Right lobe of liver (tissue), 4 donors: ENCODE measurements at regions not wholly inside any gene's neighbourhood (a gene's known extent, or its start where the extent isn't known, plus 50 kb on each side); places are given as distances from the start of the nearest gene placed in this dataset.

Experiments
- POLR2A ChIP-seq: fragments of 450-650 bp; IDR thresholded peaks from one replicate; pipeline ENCODE4 v1.6.1; 2017; ENCODE audit warnings: antibody characterized with exemption, mild to moderate bottlenecking
- TF ChIP-seq, protein P1 (sequence below), 4 donors: fragments of 200-600 bp in 3 of 4; fragments of 450-650 bp in 1 of 4; IDR thresholded peaks; one replicate each; pipeline versions ENCODE4 v1.5.1 to v1.8.0; 2016 to 2022; ENCODE audit warnings: antibody characterized with exemption in 4 of 4, mild to moderate bottlenecking in 2 of 4
- donor health status: DM: no; HTN: no; CAD: no.
- donor health status: DM: no; HTN: no; CAD: no.
- donor health status: DM: no; HTN: yes; CAD: no.

DNA sequence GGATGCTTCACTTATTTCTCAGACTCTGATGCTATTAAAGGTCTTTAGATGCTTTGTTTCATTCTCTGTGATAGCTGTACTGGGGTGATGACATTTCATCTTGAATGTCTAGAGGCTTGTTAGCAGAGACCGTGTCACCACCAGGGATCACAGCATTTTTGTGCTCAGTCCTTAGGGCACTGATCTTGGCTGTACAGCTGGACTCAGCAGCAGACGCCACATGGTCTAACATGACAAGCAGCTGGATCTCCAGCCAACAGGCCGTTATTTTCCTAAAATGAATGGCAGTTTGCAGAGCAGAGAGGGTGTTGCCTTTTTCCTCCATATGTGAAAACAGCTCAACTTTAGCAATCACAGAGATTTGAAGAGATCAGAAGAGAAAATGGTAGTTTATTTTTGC lies 491.8 kb downstream of the CDH2 start:
- TF ChIP-seq, protein P1, sequence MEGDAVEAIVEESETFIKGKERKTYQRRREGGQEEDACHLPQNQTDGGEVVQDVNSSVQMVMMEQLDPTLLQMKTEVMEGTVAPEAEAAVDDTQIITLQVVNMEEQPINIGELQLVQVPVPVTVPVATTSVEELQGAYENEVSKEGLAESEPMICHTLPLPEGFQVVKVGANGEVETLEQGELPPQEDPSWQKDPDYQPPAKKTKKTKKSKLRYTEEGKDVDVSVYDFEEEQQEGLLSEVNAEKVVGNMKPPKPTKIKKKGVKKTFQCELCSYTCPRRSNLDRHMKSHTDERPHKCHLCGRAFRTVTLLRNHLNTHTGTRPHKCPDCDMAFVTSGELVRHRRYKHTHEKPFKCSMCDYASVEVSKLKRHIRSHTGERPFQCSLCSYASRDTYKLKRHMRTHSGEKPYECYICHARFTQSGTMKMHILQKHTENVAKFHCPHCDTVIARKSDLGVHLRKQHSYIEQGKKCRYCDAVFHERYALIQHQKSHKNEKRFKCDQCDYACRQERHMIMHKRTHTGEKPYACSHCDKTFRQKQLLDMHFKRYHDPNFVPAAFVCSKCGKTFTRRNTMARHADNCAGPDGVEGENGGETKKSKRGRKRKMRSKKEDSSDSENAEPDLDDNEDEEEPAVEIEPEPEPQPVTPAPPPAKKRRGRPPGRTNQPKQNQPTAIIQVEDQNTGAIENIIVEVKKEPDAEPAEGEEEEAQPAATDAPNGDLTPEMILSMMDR (IDR thresholded peaks at IDR 0.05): no peak
- TF ChIP-seq POLR2A: no peak
